Neural cell (in vitro differentiated cells): ENCODE measurements at regions not wholly inside any gene's neighbourhood (a gene's known extent, or its start where the extent isn't known, plus 50 kb on each side); places are given as distances from the start of the nearest gene placed in this dataset.
"Not testable (repeated sequence)": the region's sequence is repeated elsewhere in the genome, so short reads cannot be mapped to it uniquely, and the experiment has no call there.

Source experiments
- H2AFZ ChIP-seq: fragments of 200-600, 300-800 bp; sonication (generic), shearing (Covaris generic); 2 replicates; pipeline ENCODE4 v1.6.0; 2014; ENCODE audit warnings: low read depth, mild to moderate bottlenecking, antibody characterized with exemption, low read length, moderate library complexity
- H3F3A ChIP-seq: fragments of 200-600 bp; shearing (Covaris generic); 2 replicates; pipeline ENCODE4 v1.6.1; 2016; ENCODE audit warnings: mild to moderate bottlenecking, moderate library complexity, mixed read lengths, antibody characterized with exemption, low read length; ENCODE audit not compliant: insufficient read depth, poor library complexity, severe bottlenecking
- H3K27ac ChIP-seq: fragments of 200-600, 300-800 bp; sonication (generic), shearing (Covaris generic); 2 replicates; pipeline ENCODE4 v1.5.1; 2014; ENCODE audit warnings: mild to moderate bottlenecking, low read length, moderate library complexity
- H3K27me3 ChIP-seq: fragments of 300-800, 200-600 bp; sonication (generic), shearing (Covaris generic); 2 replicates; pipeline ENCODE4 v1.6.0; 2014; ENCODE audit warnings: mild to moderate bottlenecking, low read depth, low read length, moderate library complexity; ENCODE audit not compliant: insufficient read depth
- H3K36me3 ChIP-seq: fragments of 300-800, 200-600 bp; sonication (generic), shearing (Covaris generic); 2 replicates; pipeline ENCODE4 v1.5.1; 2014; ENCODE audit warnings: mild to moderate bottlenecking, antibody characterized with exemption, low read length, moderate library complexity; ENCODE audit not compliant: insufficient read depth
- H3K4me2 ChIP-seq: fragments of 300-800, 200-600 bp; sonication (generic), shearing (Covaris generic); 2 replicates; pipeline ENCODE4 v1.6.0; 2014; ENCODE audit warnings: mild to moderate bottlenecking, low read length
- H3K4me3 ChIP-seq: fragments of 300-800, 200-600 bp; sonication (generic), shearing (Covaris generic); 2 replicates; pipeline ENCODE4 v1.5.1; 2014; ENCODE audit warnings: mild to moderate bottlenecking, low read length, moderate library complexity
- H3K79me2 ChIP-seq: fragments of 200-600 bp; shearing (Covaris generic); replicated peaks from 2 replicates; pipeline ENCODE4 v1.6.0; 2014; ENCODE audit warnings: mild to moderate bottlenecking, low read length, moderate library complexity; ENCODE audit not compliant: insufficient read depth
- H3K9ac ChIP-seq: fragments of 300-800, 200-600 bp; sonication (generic), shearing (Covaris generic); 2 replicates; pipeline ENCODE4 v1.6.1; 2016; ENCODE audit warnings: mild to moderate bottlenecking, low read length, mixed read lengths
- H3K9me2 ChIP-seq: fragments of 200-600 bp; shearing (Covaris generic); 2 replicates; pipeline ENCODE4 v1.6.1; 2016; ENCODE audit warnings: mild to moderate bottlenecking, low read length, mixed read lengths; ENCODE audit not compliant: insufficient read depth
- H3K9me3 ChIP-seq: fragments of 200-600, 300-800 bp; sonication (generic), shearing (Covaris generic); 2 replicates; pipeline ENCODE4 v1.6.1; 2016; ENCODE audit warnings: mild to moderate bottlenecking, mixed run types, low read length, moderate library complexity, mixed read lengths
- H4K20me1 ChIP-seq: fragments of 200-600 bp; shearing (Covaris generic); 2 replicates; pipeline ENCODE4 v1.6.1; 2016; ENCODE audit warnings: mild to moderate bottlenecking, mixed run types; ENCODE audit not compliant: insufficient read depth
- EP300 ChIP-seq: fragments of 450-650 bp; conservative IDR thresholded peaks from 2 replicates; pipeline ENCODE4 v1.6.1; 2014; ENCODE audit warnings: antibody characterized with exemption, mild to moderate bottlenecking, moderate library complexity; ENCODE audit not compliant: poor library complexity, severe bottlenecking
- EZH2 ChIP-seq: fragments of 200-600, 300-800 bp; shearing (Covaris generic), sonication (generic); IDR thresholded peaks from 2 replicates; pipeline ENCODE4 v1.6.1; 2014; ENCODE audit warnings: antibody characterized with exemption, low read length, borderline replicate concordance, mild to moderate bottlenecking; ENCODE audit not compliant: insufficient read depth, poor library complexity, severe bottlenecking
- MXI1 ChIP-seq: fragments of 450-650 bp; conservative IDR thresholded peaks from 2 replicates; pipeline ENCODE4 v1.6.1; 2014; ENCODE audit warnings: antibody characterized with exemption, mild to moderate bottlenecking; ENCODE audit not compliant: poor library complexity, severe bottlenecking
- POLR2AphosphoS5 ChIP-seq: IDR thresholded peaks from 2 replicates; pipeline ENCODE4 v1.6.1; 2012
- RAD21 ChIP-seq: fragments of 450-650 bp; conservative IDR thresholded peaks from 2 replicates; pipeline ENCODE4 v1.6.1; 2014; ENCODE audit warnings: antibody characterized with exemption, mild to moderate bottlenecking, moderate library complexity
- SMC3 ChIP-seq: fragments of 450-650 bp; conservative IDR thresholded peaks from 2 replicates; pipeline ENCODE4 v1.6.1; 2014; ENCODE audit warnings: antibody characterized with exemption, mild to moderate bottlenecking, moderate library complexity; ENCODE audit not compliant: poor library complexity
- TAF1 ChIP-seq: IDR thresholded peaks from 2 replicates; pipeline ENCODE4 v1.6.1; 2012; ENCODE audit warnings: low read depth
- TF ChIP-seq, protein P1 (sequence below): IDR thresholded peaks from 2 replicates; pipeline ENCODE4 v1.6.1; 2012; ENCODE audit warnings: borderline replicate concordance
- TF ChIP-seq, protein P2 (sequence below): fragments of 450-650 bp; IDR thresholded peaks from 2 replicates; pipeline ENCODE4 v1.5.1; 2014; ENCODE audit warnings: antibody characterized with exemption, mild to moderate bottlenecking, moderate library complexity; ENCODE audit not compliant: poor library complexity, severe bottlenecking

DNA sequence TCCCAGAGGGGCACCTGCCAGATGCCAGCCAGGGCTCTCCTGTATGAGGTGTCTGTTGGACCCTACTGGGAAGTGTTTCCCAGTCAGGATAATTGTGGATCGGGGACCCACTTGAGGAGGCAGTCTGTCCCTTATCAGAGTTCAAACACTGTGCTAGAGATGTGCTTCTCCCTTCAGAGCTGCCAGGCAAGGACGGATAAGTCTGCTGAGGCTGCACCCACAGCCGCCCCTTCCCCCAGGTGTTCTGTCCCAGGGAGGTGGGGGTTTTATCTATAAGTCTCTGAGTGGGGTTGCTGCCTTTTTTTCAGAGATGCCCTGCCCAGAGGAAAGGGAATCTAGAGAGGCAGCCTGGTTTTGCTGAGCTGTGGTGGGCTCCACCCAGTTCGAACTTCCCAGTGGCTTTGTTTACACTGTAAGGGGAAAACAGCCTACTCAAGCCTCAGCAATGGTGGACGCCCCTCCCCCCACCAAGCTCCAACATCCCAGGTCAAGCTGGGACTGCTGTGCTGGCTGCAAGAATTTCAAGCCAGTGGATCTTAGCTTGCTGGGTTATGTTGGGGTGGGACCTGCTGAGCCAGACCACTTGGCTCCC, 324.0 kb upstream of the SETBP1 start:
- no peaks in the 10 kb centered on the region for H3K36me3 ChIP-seq
- no peak overlapping the region for H2AFZ ChIP-seq
- no peak overlapping the region for H3K9ac ChIP-seq
- no peak overlapping the region for H3K4me2 ChIP-seq
- H3K4me3 ChIP-seq: no peak overlapping the region
- no peaks in the 10 kb centered on the region for H3K9me3 ChIP-seq
- no peaks in the 10 kb centered on the region for H3K27me3 ChIP-seq
- no peaks in the 10 kb centered on the region for H3K9me2 ChIP-seq
- TF ChIP-seq, protein P1, sequence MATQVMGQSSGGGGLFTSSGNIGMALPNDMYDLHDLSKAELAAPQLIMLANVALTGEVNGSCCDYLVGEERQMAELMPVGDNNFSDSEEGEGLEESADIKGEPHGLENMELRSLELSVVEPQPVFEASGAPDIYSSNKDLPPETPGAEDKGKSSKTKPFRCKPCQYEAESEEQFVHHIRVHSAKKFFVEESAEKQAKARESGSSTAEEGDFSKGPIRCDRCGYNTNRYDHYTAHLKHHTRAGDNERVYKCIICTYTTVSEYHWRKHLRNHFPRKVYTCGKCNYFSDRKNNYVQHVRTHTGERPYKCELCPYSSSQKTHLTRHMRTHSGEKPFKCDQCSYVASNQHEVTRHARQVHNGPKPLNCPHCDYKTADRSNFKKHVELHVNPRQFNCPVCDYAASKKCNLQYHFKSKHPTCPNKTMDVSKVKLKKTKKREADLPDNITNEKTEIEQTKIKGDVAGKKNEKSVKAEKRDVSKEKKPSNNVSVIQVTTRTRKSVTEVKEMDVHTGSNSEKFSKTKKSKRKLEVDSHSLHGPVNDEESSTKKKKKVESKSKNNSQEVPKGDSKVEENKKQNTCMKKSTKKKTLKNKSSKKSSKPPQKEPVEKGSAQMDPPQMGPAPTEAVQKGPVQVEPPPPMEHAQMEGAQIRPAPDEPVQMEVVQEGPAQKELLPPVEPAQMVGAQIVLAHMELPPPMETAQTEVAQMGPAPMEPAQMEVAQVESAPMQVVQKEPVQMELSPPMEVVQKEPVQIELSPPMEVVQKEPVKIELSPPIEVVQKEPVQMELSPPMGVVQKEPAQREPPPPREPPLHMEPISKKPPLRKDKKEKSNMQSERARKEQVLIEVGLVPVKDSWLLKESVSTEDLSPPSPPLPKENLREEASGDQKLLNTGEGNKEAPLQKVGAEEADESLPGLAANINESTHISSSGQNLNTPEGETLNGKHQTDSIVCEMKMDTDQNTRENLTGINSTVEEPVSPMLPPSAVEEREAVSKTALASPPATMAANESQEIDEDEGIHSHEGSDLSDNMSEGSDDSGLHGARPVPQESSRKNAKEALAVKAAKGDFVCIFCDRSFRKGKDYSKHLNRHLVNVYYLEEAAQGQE: no peak
- TF ChIP-seq SMC3 (no peak), RAD21 (no peak), EZH2 (no peak), EP300 (no peak), MXI1 (no peak), TAF1 (no peak), POLR2AphosphoS5 (no peak)
- TF ChIP-seq, protein P2, sequence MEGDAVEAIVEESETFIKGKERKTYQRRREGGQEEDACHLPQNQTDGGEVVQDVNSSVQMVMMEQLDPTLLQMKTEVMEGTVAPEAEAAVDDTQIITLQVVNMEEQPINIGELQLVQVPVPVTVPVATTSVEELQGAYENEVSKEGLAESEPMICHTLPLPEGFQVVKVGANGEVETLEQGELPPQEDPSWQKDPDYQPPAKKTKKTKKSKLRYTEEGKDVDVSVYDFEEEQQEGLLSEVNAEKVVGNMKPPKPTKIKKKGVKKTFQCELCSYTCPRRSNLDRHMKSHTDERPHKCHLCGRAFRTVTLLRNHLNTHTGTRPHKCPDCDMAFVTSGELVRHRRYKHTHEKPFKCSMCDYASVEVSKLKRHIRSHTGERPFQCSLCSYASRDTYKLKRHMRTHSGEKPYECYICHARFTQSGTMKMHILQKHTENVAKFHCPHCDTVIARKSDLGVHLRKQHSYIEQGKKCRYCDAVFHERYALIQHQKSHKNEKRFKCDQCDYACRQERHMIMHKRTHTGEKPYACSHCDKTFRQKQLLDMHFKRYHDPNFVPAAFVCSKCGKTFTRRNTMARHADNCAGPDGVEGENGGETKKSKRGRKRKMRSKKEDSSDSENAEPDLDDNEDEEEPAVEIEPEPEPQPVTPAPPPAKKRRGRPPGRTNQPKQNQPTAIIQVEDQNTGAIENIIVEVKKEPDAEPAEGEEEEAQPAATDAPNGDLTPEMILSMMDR: no peak
- H3K27ac ChIP-seq: no peak overlapping the region
- no peaks in the 10 kb centered on the region for H4K20me1 ChIP-seq
- no peaks in the 10 kb centered on the region for H3F3A ChIP-seq
- no peaks in the 10 kb centered on the region for H3K79me2 ChIP-seq

DNA sequence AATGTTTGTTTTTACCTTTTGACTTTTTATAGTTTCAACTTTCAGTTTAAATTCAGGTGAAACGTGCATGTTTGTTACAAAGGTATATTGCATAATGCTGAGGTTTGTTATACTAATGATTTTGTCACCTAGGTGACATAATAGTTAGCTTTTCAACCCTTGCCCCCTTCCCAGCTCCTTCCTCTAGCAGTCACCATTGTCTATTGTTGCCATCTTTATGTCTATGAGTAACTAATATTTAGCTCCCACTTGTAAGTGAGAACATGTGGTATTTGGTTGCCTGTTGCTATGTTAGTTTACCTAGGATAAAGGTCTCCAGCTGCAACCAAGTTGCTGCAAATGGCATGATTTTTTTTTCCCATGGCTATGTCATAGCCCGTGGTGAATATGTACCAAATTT, 322.3 kb upstream of the SETBP1 start:
- Histone ChIP-seq H3K79me2 (no peaks in the 10 kb centered on the region), H3K27me3 (no peaks in the 10 kb centered on the region), H3K27ac (no peak overlapping the region), H3K9me3 (no peaks in the 10 kb centered on the region), H3K36me3 (no peaks in the 10 kb centered on the region), H3K9me2 (no peaks in the 10 kb centered on the region), H3K4me2 (no peak overlapping the region), H3K9ac (no peak overlapping the region), H2AFZ (no peak overlapping the region), H3F3A (no peaks in the 10 kb centered on the region), H4K20me1 (no peaks in the 10 kb centered on the region), H3K4me3 (no peak overlapping the region)
- TF ChIP-seq, protein P2: no peak
- TF ChIP-seq EP300: no peak
- no peak for TF ChIP-seq TAF1
- TF ChIP-seq, protein P1: no peak
- TF ChIP-seq MXI1: no peak
- TF ChIP-seq EZH2: no peak
- TF ChIP-seq RAD21: no peak
- no peak for TF ChIP-seq SMC3
- no peak for TF ChIP-seq POLR2AphosphoS5

DNA sequence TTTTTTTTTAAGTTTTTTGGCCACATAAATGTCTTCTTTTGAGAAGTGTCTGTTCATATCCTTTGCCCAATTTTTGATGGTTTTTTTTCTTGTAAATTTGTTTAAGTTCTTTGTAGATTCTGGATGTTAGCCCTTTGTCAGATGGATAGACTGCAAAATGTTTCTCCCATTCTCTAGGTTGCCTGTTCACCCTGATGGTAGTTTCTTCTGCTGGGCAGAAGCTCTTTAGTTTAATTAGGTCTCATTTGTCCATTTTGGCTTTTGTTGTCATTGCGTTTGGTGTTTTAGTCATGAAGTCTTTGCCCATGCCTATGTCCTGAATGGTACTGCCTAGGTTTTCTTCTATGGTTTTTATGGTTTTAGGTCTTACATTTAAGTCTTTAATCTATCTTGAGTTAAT, 320.9 kb upstream of the SETBP1 start:
- H4K20me1 ChIP-seq, H3K9me3 ChIP-seq, H3K4me3 ChIP-seq, H3K9ac ChIP-seq, H3K27ac ChIP-seq, H3K36me3 ChIP-seq, H2AFZ ChIP-seq, H3K79me2 ChIP-seq, H3K27me3 ChIP-seq, H3K9me2 ChIP-seq, H3K4me2 ChIP-seq, H3F3A ChIP-seq: not testable (repeated sequence)
